ENCODE measurements at regions not wholly inside any gene's neighbourhood (a gene's known extent, or its start where the extent isn't known, plus 50 kb on each side); places are given as distances from the start of the nearest gene placed in this dataset.

DNA sequence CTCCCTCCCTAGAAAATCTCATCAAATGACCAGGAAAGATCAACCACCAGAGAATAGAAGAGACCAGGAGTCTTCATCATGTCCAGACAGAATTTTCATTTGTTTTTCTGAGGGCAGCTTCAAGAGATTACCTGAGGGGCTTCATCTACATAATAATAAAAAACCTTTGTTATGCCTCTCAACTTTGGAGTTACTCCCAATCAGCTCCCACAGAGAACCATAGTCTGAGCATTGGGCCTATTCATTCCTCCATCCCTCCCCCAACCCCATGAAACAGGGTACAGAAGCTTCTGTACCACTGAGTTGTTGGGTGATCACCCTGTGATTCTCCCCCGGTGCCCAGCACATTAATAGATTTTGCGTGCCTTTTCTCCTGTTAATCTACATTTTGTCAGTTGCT lies 53.3 kb upstream of the PRRC2C start (continued):
- TF ChIP-seq, protein P1, sequence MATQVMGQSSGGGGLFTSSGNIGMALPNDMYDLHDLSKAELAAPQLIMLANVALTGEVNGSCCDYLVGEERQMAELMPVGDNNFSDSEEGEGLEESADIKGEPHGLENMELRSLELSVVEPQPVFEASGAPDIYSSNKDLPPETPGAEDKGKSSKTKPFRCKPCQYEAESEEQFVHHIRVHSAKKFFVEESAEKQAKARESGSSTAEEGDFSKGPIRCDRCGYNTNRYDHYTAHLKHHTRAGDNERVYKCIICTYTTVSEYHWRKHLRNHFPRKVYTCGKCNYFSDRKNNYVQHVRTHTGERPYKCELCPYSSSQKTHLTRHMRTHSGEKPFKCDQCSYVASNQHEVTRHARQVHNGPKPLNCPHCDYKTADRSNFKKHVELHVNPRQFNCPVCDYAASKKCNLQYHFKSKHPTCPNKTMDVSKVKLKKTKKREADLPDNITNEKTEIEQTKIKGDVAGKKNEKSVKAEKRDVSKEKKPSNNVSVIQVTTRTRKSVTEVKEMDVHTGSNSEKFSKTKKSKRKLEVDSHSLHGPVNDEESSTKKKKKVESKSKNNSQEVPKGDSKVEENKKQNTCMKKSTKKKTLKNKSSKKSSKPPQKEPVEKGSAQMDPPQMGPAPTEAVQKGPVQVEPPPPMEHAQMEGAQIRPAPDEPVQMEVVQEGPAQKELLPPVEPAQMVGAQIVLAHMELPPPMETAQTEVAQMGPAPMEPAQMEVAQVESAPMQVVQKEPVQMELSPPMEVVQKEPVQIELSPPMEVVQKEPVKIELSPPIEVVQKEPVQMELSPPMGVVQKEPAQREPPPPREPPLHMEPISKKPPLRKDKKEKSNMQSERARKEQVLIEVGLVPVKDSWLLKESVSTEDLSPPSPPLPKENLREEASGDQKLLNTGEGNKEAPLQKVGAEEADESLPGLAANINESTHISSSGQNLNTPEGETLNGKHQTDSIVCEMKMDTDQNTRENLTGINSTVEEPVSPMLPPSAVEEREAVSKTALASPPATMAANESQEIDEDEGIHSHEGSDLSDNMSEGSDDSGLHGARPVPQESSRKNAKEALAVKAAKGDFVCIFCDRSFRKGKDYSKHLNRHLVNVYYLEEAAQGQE (IDR thresholded peaks at IDR 0.05; ENCODE audit: low read depth, low read length): no peak
- no peak for TF ChIP-seq MEF2B (IDR thresholded peaks at IDR 0.05; ENCODE audit: partially characterized antibody, poor library complexity, severe bottlenecking)
- TF ChIP-seq, protein P2, sequence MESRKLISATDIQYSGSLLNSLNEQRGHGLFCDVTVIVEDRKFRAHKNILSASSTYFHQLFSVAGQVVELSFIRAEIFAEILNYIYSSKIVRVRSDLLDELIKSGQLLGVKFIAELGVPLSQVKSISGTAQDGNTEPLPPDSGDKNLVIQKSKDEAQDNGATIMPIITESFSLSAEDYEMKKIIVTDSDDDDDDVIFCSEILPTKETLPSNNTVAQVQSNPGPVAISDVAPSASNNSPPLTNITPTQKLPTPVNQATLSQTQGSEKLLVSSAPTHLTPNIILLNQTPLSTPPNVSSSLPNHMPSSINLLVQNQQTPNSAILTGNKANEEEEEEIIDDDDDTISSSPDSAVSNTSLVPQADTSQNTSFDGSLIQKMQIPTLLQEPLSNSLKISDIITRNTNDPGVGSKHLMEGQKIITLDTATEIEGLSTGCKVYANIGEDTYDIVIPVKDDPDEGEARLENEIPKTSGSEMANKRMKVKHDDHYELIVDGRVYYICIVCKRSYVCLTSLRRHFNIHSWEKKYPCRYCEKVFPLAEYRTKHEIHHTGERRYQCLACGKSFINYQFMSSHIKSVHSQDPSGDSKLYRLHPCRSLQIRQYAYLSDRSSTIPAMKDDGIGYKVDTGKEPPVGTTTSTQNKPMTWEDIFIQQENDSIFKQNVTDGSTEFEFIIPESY (IDR thresholded peaks at IDR 0.05): no peak
- no peak for TF ChIP-seq NFXL1 (IDR thresholded peaks at IDR 0.05; ENCODE audit: borderline replicate concordance)
- TF ChIP-seq, protein P3, sequence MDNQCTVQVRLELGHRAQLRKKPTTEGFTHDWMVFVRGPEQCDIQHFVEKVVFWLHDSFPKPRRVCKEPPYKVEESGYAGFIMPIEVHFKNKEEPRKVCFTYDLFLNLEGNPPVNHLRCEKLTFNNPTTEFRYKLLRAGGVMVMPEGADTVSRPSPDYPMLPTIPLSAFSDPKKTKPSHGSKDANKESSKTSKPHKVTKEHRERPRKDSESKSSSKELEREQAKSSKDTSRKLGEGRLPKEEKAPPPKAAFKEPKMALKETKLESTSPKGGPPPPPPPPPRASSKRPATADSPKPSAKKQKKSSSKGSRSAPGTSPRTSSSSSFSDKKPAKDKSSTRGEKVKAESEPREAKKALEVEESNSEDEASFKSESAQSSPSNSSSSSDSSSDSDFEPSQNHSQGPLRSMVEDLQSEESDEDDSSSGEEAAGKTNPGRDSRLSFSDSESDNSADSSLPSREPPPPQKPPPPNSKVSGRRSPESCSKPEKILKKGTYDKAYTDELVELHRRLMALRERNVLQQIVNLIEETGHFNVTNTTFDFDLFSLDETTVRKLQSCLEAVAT (IDR thresholded peaks at IDR 0.05): no peak

DNA sequence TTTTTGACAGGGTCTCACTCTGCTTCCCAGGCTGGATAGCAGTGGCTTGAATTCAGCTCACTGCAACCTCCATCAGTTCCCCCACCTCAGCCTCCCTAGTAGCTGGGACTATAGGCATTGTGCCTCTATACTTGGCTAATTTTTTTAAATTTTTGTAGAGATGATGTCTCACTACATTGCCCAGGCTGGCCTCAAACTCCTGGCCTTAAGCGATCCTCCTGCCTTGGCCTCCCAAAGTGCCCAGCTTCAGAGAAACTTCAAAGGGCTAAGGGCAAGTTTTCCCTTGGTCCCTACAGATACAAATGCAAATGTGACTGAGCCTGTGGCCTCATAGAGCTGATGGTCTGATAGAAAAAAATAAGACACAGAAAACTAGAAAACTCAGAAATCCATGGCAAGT lies 52.9 kb upstream of the PRRC2C start:
- no peak for ATAC-seq
- Histone ChIP-seq H4K20me1 (ENCODE audit: control insufficient read depth, insufficient read depth) (no peaks in the 10 kb centered on the region), H3K4me1 (ENCODE audit: control insufficient read depth, insufficient read depth, low read length) (no peaks in the 10 kb centered on the region), H2AFZ (ENCODE audit: control insufficient read depth, low read depth, low read length) (no peak overlapping the region), H3K27me3 (replicated peaks in 1 of 2; ENCODE audit: control insufficient read depth in 2 of 2, insufficient read depth in 2 of 2, low read length in 1 of 2) (no peaks in the 10 kb centered on the region), H3K79me2 (ENCODE audit: control insufficient read depth, insufficient read depth, low read length) (no peaks in the 10 kb centered on the region), H3K9me3 (replicated peaks; ENCODE audit: control insufficient read depth, insufficient read depth, low read length) (no peaks in the 10 kb centered on the region), H3K4me3 (no peak overlapping the region), H3K36me3 (ENCODE audit: control insufficient read depth in 2 of 2, insufficient read depth in 2 of 2, low read length in 1 of 2) (no peaks in the 10 kb centered on the region), H3K9ac (ENCODE audit: control insufficient read depth, insufficient read depth, low read length) (no peak overlapping the region), H3K4me2 (ENCODE audit: control insufficient read depth, insufficient read depth) (no peak overlapping the region), H3K27ac (ENCODE audit: control insufficient read depth, insufficient read depth) (no peak overlapping the region)
- CTCF ChIA-PET: interaction anchor here (0.7 kb wide), 1 partner anchor 1227 kb away, joined by 3 read pairs; no protein-coding TSS in a partner anchor
- SMC1A ChIA-PET (ENCODE audit: uncharacterized antibody, unreplicated experiment): no interaction called here
- POLR2A ChIA-PET: no interaction called here
- RAD21 ChIA-PET (ENCODE audit: unreplicated experiment): no interaction called here
- no TSS peak for BruUV-seq (replicated peaks)
- DNase-seq (ENCODE audit: low read depth, low spot score): no peak
- no peak for FAIRE-seq
- intact Hi-C loops (cut with micrococcal nuclease; ENCODE audit: unreplicated experiment) (no loop called here), in situ Hi-C loops (cut with MboI) (no loop called here)
- 23% methylated on average over 1 of the region's 1 CpG for WGBS (ENCODE audit: insufficient coverage, insufficient replicate concordance, low lambda C conversion rate, missing lambda C conversion rate)
- TF ChIP-seq NR2F1 (conservative IDR thresholded peaks at IDR 0.05) (no peak), SUZ12 (IDR thresholded peaks at IDR 0.05; ENCODE audit: unreplicated experiment) (no peak), PAX5 (IDR thresholded peaks at IDR 0.05; ENCODE audit: borderline replicate concordance, low read depth, low read length) (no peak), SPI1 (IDR thresholded peaks at IDR 0.05; ENCODE audit: borderline replicate concordance, insufficient read depth, low read depth, low read length) (no peak), CBX5 (IDR thresholded peaks at IDR 0.05; ENCODE audit: low read depth) (no peak), FOXM1 (IDR thresholded peaks at IDR 0.05; ENCODE audit: low read depth, low read length) (no peak), BCL11A (IDR thresholded peaks at IDR 0.05; ENCODE audit: low read depth, low read length) (no peak)
- TF ChIP-seq, protein P4, sequence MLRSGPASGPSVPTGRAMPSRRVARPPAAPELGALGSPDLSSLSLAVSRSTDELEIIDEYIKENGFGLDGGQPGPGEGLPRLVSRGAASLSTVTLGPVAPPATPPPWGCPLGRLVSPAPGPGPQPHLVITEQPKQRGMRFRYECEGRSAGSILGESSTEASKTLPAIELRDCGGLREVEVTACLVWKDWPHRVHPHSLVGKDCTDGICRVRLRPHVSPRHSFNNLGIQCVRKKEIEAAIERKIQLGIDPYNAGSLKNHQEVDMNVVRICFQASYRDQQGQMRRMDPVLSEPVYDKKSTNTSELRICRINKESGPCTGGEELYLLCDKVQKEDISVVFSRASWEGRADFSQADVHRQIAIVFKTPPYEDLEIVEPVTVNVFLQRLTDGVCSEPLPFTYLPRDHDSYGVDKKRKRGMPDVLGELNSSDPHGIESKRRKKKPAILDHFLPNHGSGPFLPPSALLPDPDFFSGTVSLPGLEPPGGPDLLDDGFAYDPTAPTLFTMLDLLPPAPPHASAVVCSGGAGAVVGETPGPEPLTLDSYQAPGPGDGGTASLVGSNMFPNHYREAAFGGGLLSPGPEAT (IDR thresholded peaks at IDR 0.05; ENCODE audit: low read depth): no peak
- TF ChIP-seq, protein P5, sequence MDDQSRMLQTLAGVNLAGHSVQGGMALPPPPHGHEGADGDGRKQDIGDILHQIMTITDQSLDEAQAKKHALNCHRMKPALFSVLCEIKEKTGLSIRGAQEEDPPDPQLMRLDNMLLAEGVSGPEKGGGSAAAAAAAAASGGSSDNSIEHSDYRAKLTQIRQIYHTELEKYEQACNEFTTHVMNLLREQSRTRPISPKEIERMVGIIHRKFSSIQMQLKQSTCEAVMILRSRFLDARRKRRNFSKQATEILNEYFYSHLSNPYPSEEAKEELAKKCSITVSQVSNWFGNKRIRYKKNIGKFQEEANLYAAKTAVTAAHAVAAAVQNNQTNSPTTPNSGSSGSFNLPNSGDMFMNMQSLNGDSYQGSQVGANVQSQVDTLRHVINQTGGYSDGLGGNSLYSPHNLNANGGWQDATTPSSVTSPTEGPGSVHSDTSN (IDR thresholded peaks at IDR 0.05; ENCODE audit: insufficient replicate concordance, low read depth, low read length): no peak

Measured in GM12878 (cell line).